Activated CD4-positive, alpha-beta T cell treated with anti-CD3 and anti-CD28 coated beads, Interleukin-2, Interleukin-6, amounts not matched to agents 100 ng/mL and 50 ng/mL, durations not matched to agents 16 hours and 8 hours (primary cell): ENCODE measurements at regions not wholly inside any gene's neighbourhood (a gene's known extent, or its start where the extent isn't known, plus 50 kb on each side); places are given as distances from the start of the nearest gene placed in this dataset.

Experiments used
- DNase-seq: peaks from one replicate; pipeline ENCODE4 v3.0.0-alpha.2; 2020

DNA sequence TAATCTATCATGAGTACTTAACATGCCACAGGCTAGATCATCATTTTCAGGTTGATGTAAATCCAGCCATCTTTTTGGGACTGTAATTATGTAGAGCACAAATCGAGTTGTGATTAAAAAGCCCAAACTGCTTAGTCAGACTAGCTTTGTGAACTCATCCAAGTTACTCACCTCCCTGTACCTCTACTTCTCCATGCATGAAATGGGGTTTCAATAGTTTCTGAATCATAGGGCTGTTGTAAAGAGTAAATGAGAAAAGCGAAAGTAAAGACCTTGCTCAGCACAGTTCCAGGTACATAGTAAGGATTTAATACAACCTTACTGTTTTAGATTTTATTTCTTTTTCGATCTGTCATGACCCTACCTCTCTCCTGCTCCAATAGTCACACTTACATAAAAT lies 85.6 kb upstream of the GAP43 start:
- peak; percentile 1 for DNase-seq

DNA sequence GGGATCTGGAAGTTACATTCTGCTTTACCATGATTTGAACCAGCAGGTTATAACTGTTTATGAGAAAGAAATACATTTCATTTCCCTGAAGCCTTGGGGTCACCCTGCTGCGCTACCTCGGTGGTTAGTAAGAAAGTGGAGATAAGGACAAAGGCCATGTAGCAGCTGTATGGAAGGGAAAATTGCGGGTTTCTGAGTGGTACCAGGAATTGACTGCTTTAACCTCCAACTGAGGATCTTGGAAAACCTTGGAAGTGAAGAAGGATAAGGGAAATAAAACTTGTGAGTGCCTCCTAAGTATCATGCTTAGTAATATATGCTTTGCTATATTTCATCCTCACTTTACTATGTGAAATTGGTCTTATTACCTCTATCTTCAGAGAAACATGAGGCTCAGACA lies 76.1 kb upstream of the GAP43 start:
- DNase-seq = no peak

GRCh38 chr3:115548611-115549010 lies 74.7 kb upstream of the GAP43 start:
- no peak for DNase-seq

DNA sequence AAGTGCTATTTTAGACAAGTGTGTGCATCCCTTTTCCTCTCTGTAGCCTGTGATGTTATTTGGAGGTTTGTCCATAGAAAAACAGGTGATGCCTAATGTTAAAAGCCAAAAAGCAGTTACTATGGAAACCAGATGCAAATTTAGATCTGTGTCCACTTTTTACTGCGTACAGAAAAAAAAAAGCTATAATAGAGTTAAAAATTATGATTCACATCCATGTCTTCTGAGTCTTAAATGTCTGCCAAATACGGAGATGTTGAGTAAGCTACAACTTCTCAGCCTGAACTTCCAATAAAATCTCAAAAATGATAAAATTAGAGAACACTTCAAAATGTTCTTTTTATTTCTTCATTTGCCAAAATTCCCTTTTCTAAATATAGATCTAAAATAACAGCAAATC lies 74.2 kb upstream of the GAP43 start:
- no peak for DNase-seq

- no peak for DNase-seq
Measured at GRCh38 chr3:115550285-115550761, 73.0 kb upstream of the GAP43 start.

DNA sequence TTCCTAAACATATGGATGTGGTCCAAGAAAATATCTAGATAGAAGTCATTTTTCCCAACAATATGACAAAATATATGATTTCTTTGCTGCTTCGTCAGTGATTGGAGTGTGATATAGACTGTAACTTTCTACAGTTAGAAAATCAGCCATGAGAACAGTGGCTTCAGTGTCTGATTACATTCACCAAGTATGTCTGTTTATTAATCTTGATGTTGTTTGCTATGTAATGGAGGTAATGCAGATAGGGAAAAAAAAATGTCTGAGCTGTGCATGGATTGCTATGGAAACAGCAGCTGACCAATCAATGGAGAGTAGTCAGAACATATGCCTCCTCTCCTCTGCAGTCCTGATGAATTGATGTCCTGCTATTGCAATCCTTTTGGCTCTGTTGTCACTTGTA lies 72.3 kb upstream of the GAP43 start:
- no peak for DNase-seq

- no peak for DNase-seq
Measured at GRCh38 chr3:115552007-115552406, 71.3 kb upstream of the GAP43 start.

DNA sequence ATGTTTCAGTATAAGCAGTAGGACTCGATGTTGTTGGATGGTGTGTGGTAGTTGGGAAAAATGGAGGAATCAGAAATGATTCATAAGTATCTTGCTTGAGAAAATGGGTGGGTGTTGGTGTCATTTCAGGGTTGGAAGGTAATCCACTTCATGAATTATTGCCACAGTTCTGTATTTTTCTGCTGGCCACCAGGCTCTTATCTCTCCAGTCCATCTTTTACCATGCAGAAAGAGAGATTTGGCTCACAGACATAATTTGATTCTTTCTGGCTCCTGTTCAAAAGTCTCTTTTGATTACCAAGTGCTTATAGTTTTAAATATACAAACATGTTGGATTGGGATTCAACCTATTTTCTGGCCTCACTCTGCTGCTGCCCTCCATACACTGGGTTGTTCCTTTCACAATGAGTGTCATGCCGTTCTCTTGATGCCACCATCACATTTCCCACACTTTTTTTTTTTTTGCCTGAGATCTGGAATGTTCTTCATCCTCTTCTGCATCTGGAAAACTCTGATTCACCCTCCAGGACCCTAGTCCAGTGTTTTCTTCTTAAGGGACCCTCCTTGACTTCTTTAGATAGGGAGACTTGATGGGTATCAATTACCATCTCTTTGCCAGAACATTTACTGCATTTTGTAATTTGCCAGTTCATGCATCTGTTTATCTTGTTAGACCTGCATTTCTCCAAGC lies 69.4 kb upstream of the GAP43 start:
- DNase-seq = no peak

DNA sequence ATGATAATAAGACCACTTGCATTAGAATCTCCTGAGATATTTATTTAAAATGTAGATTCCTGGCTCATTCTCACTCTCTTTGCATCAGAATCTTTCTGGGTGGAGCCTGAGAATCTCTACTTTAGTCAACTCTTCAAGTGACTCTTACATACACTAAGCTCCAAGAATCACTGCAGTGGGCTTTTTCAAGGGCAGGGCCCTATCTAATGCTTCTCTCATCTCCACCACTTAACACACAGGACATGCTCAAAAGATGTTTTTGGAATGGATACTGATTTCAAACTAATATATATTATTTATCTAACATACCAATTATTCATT lies 68.9 kb upstream of the GAP43 start:
- no peak for DNase-seq

DNA sequence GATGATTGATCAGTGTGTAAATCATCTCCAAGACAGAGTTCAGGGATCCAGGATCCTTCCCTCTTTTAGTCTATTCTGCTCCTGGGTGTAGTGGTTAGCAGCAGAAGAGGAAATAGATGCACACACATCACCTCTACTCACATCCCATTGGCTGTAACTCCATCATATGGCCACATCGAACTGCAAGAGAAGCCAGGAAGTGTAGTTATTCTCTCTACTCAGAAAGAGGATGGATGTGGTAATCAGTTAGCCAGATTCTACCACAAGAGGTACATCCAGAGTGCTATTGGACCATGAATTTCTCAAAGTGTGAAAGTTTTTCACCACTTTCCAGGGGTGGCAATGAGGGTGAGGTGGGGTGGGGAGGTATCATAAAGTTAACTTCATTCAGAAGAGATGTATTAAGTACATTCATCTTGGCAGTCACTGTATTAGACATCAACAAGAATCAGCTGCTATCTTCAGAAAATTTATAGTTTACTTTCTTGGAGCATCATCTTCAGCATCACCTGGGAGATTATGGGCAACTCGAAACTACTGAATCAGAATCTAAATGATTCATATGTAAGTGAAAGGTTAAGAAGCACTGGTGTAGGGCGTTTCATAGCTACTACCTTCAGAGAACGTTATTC lies 60.6 kb upstream of the GAP43 start:
- DNase-seq = peak; percentile 36

DNA sequence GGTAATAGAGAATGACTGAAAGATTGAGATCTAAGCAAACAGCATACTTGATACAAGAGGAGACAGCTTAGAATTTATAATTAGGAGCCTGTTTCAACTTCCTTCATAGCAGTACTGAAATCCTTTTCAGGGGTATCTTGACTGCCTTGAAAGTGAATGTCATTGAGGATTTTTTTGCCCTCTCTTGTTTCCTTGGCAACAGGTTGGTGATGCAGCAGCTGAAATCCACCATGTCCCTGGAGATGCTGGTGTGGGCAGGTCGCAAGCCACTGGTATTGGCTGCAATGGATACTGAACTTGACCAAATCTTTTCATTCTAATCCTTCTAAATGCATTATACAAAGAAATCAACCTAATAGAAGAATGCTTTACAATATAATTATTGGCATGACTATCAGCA lies 59.3 kb upstream of the GAP43 start:
- no peak for DNase-seq

DNA sequence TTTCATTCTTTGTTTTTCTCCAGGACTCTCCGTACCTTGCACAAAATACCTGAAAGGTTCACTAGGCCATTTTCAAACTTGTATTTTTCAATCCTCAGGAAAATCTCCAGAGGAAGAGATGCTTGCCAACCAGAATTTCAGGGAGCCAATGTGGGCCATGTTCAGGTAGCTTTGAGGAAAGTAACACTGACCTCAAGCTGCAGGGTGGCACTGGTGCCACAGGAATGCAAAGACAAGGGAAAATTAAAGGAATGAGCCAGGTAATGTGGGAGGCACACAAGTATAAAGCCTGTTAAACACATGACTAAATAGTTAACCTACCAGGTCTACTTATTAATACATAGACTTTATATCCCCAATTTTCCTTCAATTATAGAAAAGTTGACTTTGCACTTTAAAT lies 51.9 kb upstream of the GAP43 start:
- DNase-seq = no peak
